ENCODE measurements at regions not wholly inside any gene's neighbourhood (a gene's known extent, or its start where the extent isn't known, plus 50 kb on each side); places are given as distances from the start of the nearest gene placed in this dataset.

DNA sequence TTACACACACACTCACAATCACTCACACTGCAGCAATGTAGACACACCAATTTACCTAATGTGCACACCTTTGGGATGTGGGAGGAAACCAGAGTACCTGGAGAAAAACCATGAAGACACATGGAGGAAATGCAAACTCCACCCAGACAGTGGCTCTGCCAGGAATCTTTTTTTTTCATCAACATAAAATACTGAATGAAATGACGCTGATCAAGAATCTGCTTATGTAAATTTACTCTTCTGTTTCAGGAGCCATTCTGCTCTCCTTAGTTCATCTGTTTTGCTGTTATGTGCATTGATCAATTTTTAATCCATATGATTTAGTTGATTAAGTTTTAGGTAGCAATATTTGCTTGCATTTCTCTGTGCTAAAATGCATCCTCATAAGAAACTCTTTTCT lies 414.2 kb upstream of the CCDC54 start:
- Histone ChIP-seq H3K79me2 (replicated peaks; ENCODE audit: insufficient read depth) (no peaks in the 10 kb centered on the region), H3K4me3 (no peak overlapping the region), H3K27ac (ENCODE audit: low read depth) (no peak overlapping the region; the same call in 1 of the 2 replicates), H3K27me3 (ENCODE audit: insufficient read depth) (no peaks in the 10 kb centered on the region), H3K4me1 (ENCODE audit: insufficient read depth) (peaks cover 8% of the 10 kb centered on the region; the same call in 1 of the 2 replicates), H4K20me1 (replicated peaks; ENCODE audit: insufficient read depth) (no peaks in the 10 kb centered on the region), H3F3A (replicated peaks; ENCODE audit: low read depth) (no peaks in the 10 kb centered on the region), H3K4me2 (no peak overlapping the region), H2AFZ (peak overlapping the region; percentile 58), H3K9me2 (ENCODE audit: insufficient read depth) (0 out of 2 replicates have a peak, but pooled peaks cover 3% of the 10 kb centered on the region), H3K36me3 (ENCODE audit: insufficient read depth) (no peaks in the 10 kb centered on the region)
- no peak overlapping the region for H3K4me3 Mint-ChIP-seq
- peak overlapping the region; percentile 89 for H3K27ac Mint-ChIP-seq
- no peak for TF ChIP-seq STAT1 (IDR thresholded peaks at IDR 0.05; ENCODE audit: unreplicated experiment)
- no peak for TF ChIP-seq ZNF331 (CRISPR knock-in tag; IDR thresholded peaks at IDR 0.05; ENCODE audit: low read depth)
- no peak for TF ChIP-seq NANOG (IDR thresholded peaks at IDR 0.05; ENCODE audit: borderline replicate concordance)
- no peak for TF ChIP-seq JUNB (IDR thresholded peaks at IDR 0.05; ENCODE audit: unreplicated experiment)
- no peak for TF ChIP-seq ZNF114 (CRISPR knock-in tag; IDR thresholded peaks at IDR 0.05)
- TF ChIP-seq, protein P1, sequence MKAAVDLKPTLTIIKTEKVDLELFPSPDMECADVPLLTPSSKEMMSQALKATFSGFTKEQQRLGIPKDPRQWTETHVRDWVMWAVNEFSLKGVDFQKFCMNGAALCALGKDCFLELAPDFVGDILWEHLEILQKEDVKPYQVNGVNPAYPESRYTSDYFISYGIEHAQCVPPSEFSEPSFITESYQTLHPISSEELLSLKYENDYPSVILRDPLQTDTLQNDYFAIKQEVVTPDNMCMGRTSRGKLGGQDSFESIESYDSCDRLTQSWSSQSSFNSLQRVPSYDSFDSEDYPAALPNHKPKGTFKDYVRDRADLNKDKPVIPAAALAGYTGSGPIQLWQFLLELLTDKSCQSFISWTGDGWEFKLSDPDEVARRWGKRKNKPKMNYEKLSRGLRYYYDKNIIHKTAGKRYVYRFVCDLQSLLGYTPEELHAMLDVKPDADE (IDR thresholded peaks at IDR 0.05), result no peak
- TF ChIP-seq, protein P2, sequence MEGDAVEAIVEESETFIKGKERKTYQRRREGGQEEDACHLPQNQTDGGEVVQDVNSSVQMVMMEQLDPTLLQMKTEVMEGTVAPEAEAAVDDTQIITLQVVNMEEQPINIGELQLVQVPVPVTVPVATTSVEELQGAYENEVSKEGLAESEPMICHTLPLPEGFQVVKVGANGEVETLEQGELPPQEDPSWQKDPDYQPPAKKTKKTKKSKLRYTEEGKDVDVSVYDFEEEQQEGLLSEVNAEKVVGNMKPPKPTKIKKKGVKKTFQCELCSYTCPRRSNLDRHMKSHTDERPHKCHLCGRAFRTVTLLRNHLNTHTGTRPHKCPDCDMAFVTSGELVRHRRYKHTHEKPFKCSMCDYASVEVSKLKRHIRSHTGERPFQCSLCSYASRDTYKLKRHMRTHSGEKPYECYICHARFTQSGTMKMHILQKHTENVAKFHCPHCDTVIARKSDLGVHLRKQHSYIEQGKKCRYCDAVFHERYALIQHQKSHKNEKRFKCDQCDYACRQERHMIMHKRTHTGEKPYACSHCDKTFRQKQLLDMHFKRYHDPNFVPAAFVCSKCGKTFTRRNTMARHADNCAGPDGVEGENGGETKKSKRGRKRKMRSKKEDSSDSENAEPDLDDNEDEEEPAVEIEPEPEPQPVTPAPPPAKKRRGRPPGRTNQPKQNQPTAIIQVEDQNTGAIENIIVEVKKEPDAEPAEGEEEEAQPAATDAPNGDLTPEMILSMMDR (conservative IDR thresholded peaks at IDR 0.05; ENCODE audit: low read depth in 2 of 2), result no peak
- TF ChIP-seq, protein P3, sequence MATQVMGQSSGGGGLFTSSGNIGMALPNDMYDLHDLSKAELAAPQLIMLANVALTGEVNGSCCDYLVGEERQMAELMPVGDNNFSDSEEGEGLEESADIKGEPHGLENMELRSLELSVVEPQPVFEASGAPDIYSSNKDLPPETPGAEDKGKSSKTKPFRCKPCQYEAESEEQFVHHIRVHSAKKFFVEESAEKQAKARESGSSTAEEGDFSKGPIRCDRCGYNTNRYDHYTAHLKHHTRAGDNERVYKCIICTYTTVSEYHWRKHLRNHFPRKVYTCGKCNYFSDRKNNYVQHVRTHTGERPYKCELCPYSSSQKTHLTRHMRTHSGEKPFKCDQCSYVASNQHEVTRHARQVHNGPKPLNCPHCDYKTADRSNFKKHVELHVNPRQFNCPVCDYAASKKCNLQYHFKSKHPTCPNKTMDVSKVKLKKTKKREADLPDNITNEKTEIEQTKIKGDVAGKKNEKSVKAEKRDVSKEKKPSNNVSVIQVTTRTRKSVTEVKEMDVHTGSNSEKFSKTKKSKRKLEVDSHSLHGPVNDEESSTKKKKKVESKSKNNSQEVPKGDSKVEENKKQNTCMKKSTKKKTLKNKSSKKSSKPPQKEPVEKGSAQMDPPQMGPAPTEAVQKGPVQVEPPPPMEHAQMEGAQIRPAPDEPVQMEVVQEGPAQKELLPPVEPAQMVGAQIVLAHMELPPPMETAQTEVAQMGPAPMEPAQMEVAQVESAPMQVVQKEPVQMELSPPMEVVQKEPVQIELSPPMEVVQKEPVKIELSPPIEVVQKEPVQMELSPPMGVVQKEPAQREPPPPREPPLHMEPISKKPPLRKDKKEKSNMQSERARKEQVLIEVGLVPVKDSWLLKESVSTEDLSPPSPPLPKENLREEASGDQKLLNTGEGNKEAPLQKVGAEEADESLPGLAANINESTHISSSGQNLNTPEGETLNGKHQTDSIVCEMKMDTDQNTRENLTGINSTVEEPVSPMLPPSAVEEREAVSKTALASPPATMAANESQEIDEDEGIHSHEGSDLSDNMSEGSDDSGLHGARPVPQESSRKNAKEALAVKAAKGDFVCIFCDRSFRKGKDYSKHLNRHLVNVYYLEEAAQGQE (IDR thresholded peaks at IDR 0.05; ENCODE audit: unreplicated experiment), result no peak
- TF ChIP-seq POLR2AphosphoS5 (IDR thresholded peaks at IDR 0.05; ENCODE audit: low read depth), result no peak
- TF ChIP-seq, protein P4, sequence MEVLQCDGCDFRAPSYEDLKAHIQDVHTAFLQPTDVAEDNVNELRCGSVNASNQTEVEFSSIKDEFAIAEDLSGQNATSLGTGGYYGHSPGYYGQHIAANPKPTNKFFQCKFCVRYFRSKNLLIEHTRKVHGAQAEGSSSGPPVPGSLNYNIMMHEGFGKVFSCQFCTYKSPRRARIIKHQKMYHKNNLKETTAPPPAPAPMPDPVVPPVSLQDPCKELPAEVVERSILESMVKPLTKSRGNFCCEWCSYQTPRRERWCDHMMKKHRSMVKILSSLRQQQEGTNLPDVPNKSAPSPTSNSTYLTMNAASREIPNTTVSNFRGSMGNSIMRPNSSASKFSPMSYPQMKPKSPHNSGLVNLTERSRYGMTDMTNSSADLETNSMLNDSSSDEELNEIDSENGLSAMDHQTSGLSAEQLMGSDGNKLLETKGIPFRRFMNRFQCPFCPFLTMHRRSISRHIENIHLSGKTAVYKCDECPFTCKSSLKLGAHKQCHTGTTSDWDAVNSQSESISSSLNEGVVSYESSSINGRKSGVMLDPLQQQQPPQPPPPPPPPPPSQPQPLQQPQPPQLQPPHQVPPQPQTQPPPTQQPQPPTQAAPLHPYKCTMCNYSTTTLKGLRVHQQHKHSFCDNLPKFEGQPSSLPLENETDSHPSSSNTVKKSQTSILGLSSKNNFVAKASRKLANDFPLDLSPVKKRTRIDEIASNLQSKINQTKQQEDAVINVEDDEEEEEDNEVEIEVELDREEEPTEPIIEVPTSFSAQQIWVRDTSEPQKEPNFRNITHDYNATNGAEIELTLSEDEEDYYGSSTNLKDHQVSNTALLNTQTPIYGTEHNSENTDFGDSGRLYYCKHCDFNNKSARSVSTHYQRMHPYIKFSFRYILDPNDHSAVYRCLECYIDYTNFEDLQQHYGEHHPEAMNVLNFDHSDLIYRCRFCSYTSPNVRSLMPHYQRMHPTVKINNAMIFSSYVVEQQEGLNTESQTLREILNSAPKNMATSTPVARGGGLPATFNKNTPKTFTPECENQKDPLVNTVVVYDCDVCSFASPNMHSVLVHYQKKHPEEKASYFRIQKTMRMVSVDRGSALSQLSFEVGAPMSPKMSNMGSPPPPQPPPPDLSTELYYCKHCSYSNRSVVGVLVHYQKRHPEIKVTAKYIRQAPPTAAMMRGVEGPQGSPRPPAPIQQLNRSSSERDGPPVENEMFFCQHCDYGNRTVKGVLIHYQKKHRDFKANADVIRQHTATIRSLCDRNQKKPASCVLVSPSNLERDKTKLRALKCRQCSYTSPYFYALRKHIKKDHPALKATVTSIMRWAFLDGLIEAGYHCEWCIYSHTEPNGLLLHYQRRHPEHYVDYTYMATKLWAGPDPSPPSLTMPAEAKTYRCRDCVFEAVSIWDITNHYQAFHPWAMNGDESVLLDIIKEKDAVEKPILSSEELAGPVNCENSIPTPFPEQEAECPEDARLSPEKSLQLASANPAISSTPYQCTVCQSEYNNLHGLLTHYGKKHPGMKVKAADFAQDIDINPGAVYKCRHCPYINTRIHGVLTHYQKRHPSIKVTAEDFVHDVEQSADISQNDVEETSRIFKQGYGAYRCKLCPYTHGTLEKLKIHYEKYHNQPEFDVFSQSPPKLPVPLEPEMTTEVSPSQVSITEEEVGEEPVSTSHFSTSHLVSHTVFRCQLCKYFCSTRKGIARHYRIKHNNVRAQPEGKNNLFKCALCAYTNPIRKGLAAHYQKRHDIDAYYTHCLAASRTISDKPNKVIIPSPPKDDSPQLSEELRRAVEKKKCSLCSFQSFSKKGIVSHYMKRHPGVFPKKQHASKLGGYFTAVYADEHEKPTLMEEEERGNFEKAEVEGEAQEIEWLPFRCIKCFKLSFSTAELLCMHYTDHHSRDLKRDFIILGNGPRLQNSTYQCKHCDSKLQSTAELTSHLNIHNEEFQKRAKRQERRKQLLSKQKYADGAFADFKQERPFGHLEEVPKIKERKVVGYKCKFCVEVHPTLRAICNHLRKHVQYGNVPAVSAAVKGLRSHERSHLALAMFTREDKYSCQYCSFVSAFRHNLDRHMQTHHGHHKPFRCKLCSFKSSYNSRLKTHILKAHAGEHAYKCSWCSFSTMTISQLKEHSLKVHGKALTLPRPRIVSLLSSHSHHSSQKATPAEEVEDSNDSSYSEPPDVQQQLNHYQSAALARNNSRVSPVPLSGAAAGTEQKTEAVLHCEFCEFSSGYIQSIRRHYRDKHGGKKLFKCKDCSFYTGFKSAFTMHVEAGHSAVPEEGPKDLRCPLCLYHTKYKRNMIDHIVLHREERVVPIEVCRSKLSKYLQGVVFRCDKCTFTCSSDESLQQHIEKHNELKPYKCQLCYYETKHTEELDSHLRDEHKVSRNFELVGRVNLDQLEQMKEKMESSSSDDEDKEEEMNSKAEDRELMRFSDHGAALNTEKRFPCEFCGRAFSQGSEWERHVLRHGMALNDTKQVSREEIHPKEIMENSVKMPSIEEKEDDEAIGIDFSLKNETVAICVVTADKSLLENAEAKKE (CRISPR knock-in tag; IDR thresholded peaks at IDR 0.05), result no peak
- TF ChIP-seq EZH2 (IDR thresholded peaks at IDR 0.05; ENCODE audit: low read depth, unreplicated experiment), result no peak
- no peak for TF ChIP-seq CREB1 (CRISPR knock-in tag; IDR thresholded peaks at IDR 0.05; ENCODE audit: low read depth)
- TF ChIP-seq EZH2phosphoT487 (IDR thresholded peaks at IDR 0.05; ENCODE audit: unreplicated experiment), result no peak
- ATAC-seq, result no peak
- no peaks in the 10 kb centered on the region; the same call in 2 of the 3 replicates for H3K9me3 Mint-ChIP-seq
- DNase-seq (ENCODE audit: low spot score), result no peak
- H3K27me3 Mint-ChIP-seq (ENCODE audit: insufficient read depth, low read depth, poor library complexity), result no peaks in the 10 kb centered on the region
- H3K36me3 Mint-ChIP-seq (ENCODE audit: low read depth), result no peaks in the 10 kb centered on the region
- H3K4me1 Mint-ChIP-seq, result peaks cover 16% of the 10 kb centered on the region; the same call in 2 of the 3 replicates

Measured in GM23338 (cell line).